CD4-positive, CD25-positive, alpha-beta regulatory T cell (primary cell): ENCODE measurements at regions not wholly inside any gene's neighbourhood (a gene's known extent, or its start where the extent isn't known, plus 50 kb on each side); places are given as distances from the start of the nearest gene placed in this dataset.
"Not testable (repeated sequence)": the region's sequence is repeated elsewhere in the genome, so short reads cannot be mapped to it uniquely, and the experiment has no call there.

ENCODE experiments used
- ATAC-seq, 2 donors: fragments of 150-1000 bp; cut with Tn5 transposase; one replicate each; pipeline ENCODE4 v1.10.0; 2021; ENCODE audit warnings: low read depth in 2 of 2, moderate number of reproducible peaks in 2 of 2, moderate library complexity in 1 of 2
- DNase-seq, 3 donors: peaks; one replicate each; pipeline versions ENCODE4 v3.0.0 to v3.0.0-alpha.2; 2012 to 2022; ENCODE audit warnings: mixed read lengths in 1 of 3
- H3K27ac ChIP-seq: one replicate; pipeline ENCODE4 v1.7.0; 2013; ENCODE audit warnings: mild to moderate bottlenecking, low read length; ENCODE audit not compliant: insufficient read depth, poor library complexity, severe bottlenecking
- H3K27me3 ChIP-seq: one replicate; pipeline ENCODE4 v1.7.0; 2013; ENCODE audit warnings: low read length; ENCODE audit not compliant: control insufficient read depth, insufficient read depth
- H3K36me3 ChIP-seq: one replicate; pipeline ENCODE4 v1.7.0; 2013; ENCODE audit warnings: mild to moderate bottlenecking, low read length, moderate library complexity; ENCODE audit not compliant: control insufficient read depth, insufficient read depth
- H3K4me1 ChIP-seq: 2 replicates; pipeline ENCODE4 v1.7.0; 2013; ENCODE audit warnings: mild to moderate bottlenecking, low read length; ENCODE audit not compliant: insufficient read depth, control insufficient read depth, poor library complexity, severe bottlenecking
- H3K4me3 ChIP-seq: one replicate; pipeline ENCODE4 v1.7.0; 2013; ENCODE audit warnings: low read depth, mild to moderate bottlenecking, low read length, moderate library complexity
- H3K9me3 ChIP-seq, 2 experiments: 1 replicate in 1 of 2; 2 replicates in 1 of 2; pipeline ENCODE4 v1.7.0; 2013; ENCODE audit warnings: low read length in 2 of 2, mild to moderate bottlenecking in 1 of 2, moderate library complexity in 1 of 2; ENCODE audit not compliant: control insufficient read depth in 2 of 2
- H3K27ac Mint-ChIP-seq, 3 donors: one replicate each; pipeline ENCODE4 v1.8.0; 2020 to 2022; ENCODE audit warnings: mild to moderate bottlenecking in 3 of 3, mixed read lengths in 3 of 3, moderate library complexity in 2 of 3
- H3K27me3 Mint-ChIP-seq: one replicate; pipeline ENCODE4 v1.8.0; 2022; ENCODE audit warnings: mild to moderate bottlenecking, mixed read lengths
- H3K36me3 Mint-ChIP-seq: one replicate; pipeline ENCODE4 v1.8.0; 2020; ENCODE audit warnings: mixed read lengths
- H3K4me1 Mint-ChIP-seq, 4 donors: one replicate each; pipeline ENCODE4 v1.8.0; 2020 to 2022; ENCODE audit warnings: mixed read lengths in 4 of 4, mild to moderate bottlenecking in 1 of 4
- H3K4me3 Mint-ChIP-seq, 4 donors: one replicate each; pipeline ENCODE4 v1.8.0; 2020 to 2022; ENCODE audit warnings: mild to moderate bottlenecking in 4 of 4, mixed read lengths in 4 of 4, moderate library complexity in 3 of 4
- H3K9me3 Mint-ChIP-seq, 7 donors: one replicate each; pipeline ENCODE4 v1.8.0; 2020 to 2022; ENCODE audit warnings: mixed read lengths in 7 of 7, mild to moderate bottlenecking in 3 of 7, moderate library complexity in 2 of 7

- no peak overlapping the region for H3K27ac Mint-ChIP-seq
- peaks cover 24% of the 10 kb centered on the region for H3K27me3 Mint-ChIP-seq
- H3K36me3 Mint-ChIP-seq, result no peaks in the 10 kb centered on the region
- ATAC-seq, result no peak
- Histone ChIP-seq H3K27me3 (no peaks in the 10 kb centered on the region), H3K9me3 (no peaks in the 10 kb centered on the region), H3K4me1 (no peaks in the 10 kb centered on the region), H3K27ac (no peak overlapping the region), H3K36me3 (no peaks in the 10 kb centered on the region), H3K4me3 (no peak overlapping the region)
- H3K9me3 Mint-ChIP-seq, result peaks cover 0 to 3% (median 0%) of the 10 kb centered on the region in 7 donors
- no peak for DNase-seq
- H3K4me3 Mint-ChIP-seq, result no peak overlapping the region
- H3K4me1 Mint-ChIP-seq, result peaks cover 0 to 8% (median 0%) of the 10 kb centered on the region in 4 donors
These were observed 72.8 kb upstream of the CACUL1 start for GRCh38 chr10:118827466-118828155.

GRCh38 chr10:118832241-118832651 lies 77.5 kb upstream of the CACUL1 start:
- no peaks in the 10 kb centered on the region for H3K4me1 ChIP-seq
- Mint-ChIP-seq H3K4me1 (peaks cover 0 to 8% (median 0%) of the 10 kb centered on the region in 4 donors), H3K36me3 (no peaks in the 10 kb centered on the region), H3K27me3 (peaks cover 24% of the 10 kb centered on the region), H3K27ac (peak overlapping the region in 1 of 3 donors; percentile 46), H3K4me3 (no peak overlapping the region), H3K9me3 (peaks cover 0 to 1% (median 0%) of the 10 kb centered on the region in 7 donors)
- H3K36me3 ChIP-seq, result no peaks in the 10 kb centered on the region
- H3K9me3 ChIP-seq, result no peaks in the 10 kb centered on the region
- no peak for DNase-seq
- H3K4me3 ChIP-seq, result no peak overlapping the region
- H3K27me3 ChIP-seq, result peaks cover 2% of the 10 kb centered on the region
- no peak overlapping the region for H3K27ac ChIP-seq
- no peak for ATAC-seq

DNA sequence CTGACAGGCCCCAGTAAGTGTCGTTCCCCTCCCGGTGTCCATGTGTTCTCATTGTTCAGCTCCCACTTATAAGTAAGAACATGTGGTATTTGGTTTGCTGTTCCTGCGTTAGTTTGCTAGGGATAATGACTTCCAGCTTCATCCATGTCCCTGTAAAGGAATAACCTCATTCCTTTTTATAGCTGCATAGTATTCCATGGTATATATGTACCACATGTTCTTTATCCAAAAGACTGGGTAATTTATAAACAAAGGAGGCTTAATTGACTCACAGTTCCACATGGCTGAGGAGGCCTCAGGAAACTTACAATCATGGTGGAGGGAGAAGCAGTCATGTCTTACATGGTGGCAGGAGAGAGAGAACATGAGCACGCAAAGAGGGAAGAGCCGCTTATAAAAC lies 79.6 kb upstream of the CACUL1 start:
- not testable (repeated sequence) for H3K9me3 ChIP-seq, ATAC-seq, H3K36me3 ChIP-seq, H3K4me1 Mint-ChIP-seq, H3K9me3 Mint-ChIP-seq, DNase-seq, H3K36me3 Mint-ChIP-seq, H3K4me3 ChIP-seq, H3K27me3 ChIP-seq, H3K4me3 Mint-ChIP-seq, H3K27ac ChIP-seq, H3K27ac Mint-ChIP-seq, H3K4me1 ChIP-seq
- H3K27me3 Mint-ChIP-seq, result peaks cover 12% of the 10 kb centered on the region

DNA sequence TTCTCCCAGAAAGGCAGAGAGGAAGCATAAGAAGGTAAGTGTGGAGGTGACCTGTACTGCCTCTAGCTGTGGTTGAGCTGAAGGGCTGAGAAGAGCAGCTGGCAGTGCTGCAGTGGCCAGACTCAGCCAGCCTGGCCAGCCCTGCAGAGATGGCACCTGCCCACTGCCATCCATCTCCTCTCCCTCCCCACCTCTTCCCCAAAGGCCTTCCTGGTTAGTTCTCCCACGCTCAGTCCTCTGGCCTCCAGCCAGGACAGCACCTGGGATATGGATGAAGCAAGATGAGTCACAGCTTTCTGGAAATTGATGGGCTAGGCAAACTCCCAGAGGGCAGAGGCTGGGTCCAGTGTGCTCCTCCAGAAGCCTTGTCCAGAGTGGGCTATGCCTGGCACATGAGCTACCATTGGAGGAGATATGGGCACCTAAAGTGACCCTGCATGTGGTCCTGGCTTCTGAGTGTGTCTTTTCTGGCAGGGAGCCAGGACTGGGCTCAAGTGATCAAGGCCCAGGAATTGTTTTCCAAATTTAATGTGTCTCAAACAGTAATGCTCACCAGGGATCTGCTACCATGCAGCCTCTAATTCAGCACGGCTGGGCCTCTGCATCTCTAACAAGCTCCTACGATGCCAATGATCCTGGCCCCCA lies 81.0 kb upstream of the CACUL1 start:
- DNase-seq (no peak), ATAC-seq (no peak)
- no peak overlapping the region for H3K27ac ChIP-seq
- H3K36me3 Mint-ChIP-seq, result no peaks in the 10 kb centered on the region
- peaks cover 12% of the 10 kb centered on the region for H3K27me3 Mint-ChIP-seq
- H3K9me3 ChIP-seq, result no peaks in the 10 kb centered on the region
- H3K27ac Mint-ChIP-seq, result no peak overlapping the region
- no peaks in the 10 kb centered on the region for H3K36me3 ChIP-seq
- no peaks in the 10 kb centered on the region for H3K9me3 Mint-ChIP-seq
- no peak overlapping the region for H3K4me3 ChIP-seq
- H3K4me1 Mint-ChIP-seq, result peaks cover 0 to 13% (median 0%) of the 10 kb centered on the region in 4 donors
- peaks cover 2% of the 10 kb centered on the region for H3K27me3 ChIP-seq
- H3K4me3 Mint-ChIP-seq, result no peak overlapping the region
- no peaks in the 10 kb centered on the region for H3K4me1 ChIP-seq

- ATAC-seq, result no peak
- H3K27ac Mint-ChIP-seq, result no peak overlapping the region
- no peak overlapping the region for H3K4me3 ChIP-seq
These were observed 83.6 kb upstream of the CACUL1 start for GRCh38 chr10:118838364-118838763.

GRCh38 chr10:118839348-118839747 lies 84.6 kb upstream of the CACUL1 start:
- Mint-ChIP-seq H3K27ac (no peak overlapping the region), H3K27me3 (no peaks in the 10 kb centered on the region), H3K36me3 (no peaks in the 10 kb centered on the region), H3K9me3 (peaks cover 0 to 2% (median 0%) of the 10 kb centered on the region in 7 donors), H3K4me1 (peaks cover 0 to 5% (median 0%) of the 10 kb centered on the region in 4 donors), H3K4me3 (no peak overlapping the region)
- H3K27me3 ChIP-seq, result no peaks in the 10 kb centered on the region
- no peak for DNase-seq
- H3K4me1 ChIP-seq, result no peaks in the 10 kb centered on the region
- H3K36me3 ChIP-seq, result no peaks in the 10 kb centered on the region
- H3K27ac ChIP-seq, result no peak overlapping the region
- no peaks in the 10 kb centered on the region for H3K9me3 ChIP-seq
- no peak for ATAC-seq
- H3K4me3 ChIP-seq, result no peak overlapping the region

More at GRCh38 chr10:118838364-118838763, 83.6 kb upstream of the CACUL1 start:
- no peak for DNase-seq
- Histone ChIP-seq H3K9me3 (no peaks in the 10 kb centered on the region), H3K4me1 (no peaks in the 10 kb centered on the region), H3K27me3 (peaks cover under 1% of the 10 kb centered on the region), H3K36me3 (no peaks in the 10 kb centered on the region), H3K27ac (no peak overlapping the region)
- no peaks in the 10 kb centered on the region for H3K27me3 Mint-ChIP-seq
- H3K4me1 Mint-ChIP-seq, result peaks cover 0 to 5% (median 0%) of the 10 kb centered on the region in 4 donors
- H3K4me3 Mint-ChIP-seq, result no peak overlapping the region
- H3K9me3 Mint-ChIP-seq, result peaks cover 0 to 2% (median 0%) of the 10 kb centered on the region in 7 donors
- H3K36me3 Mint-ChIP-seq, result no peaks in the 10 kb centered on the region

DNA sequence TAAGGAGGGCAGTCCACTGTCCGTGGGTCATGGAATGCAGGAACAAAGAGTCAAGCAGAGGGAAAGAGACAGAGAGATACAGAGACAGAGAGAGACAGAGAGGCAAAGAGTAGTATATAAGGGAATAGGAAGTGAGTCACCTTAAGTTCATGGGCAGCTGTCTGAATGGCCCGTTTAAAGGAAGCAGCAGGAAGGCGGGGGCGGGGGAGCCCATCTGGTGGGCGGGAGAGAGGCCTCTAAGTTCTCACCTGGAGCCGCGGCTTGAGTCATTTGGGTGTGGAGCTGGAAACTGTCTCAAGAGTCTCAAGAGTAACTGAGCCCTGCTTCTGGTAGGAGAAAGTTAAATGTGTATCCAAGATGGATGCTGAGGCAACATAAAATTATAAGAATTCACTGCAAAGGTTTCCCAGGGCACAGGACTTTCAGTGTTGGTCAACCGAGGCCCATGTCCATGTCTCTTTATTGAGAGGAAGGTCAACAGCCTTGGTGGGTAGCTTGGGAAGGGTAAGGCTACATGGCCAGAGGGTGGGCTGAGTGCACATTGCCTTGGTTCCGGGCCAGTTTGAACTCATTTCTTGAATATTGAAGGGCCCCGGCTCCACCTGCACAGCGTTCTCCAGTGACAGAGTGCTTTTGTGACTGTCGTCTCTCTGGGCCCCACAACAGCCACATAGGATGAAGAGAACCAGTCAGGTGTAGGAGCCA lies 85.5 kb upstream of the CACUL1 start:
- Mint-ChIP-seq H3K27me3 (peaks cover 7% of the 10 kb centered on the region), H3K9me3 (peaks cover 0 to 2% (median 0%) of the 10 kb centered on the region in 7 donors), H3K36me3 (no peaks in the 10 kb centered on the region), H3K27ac (no peak overlapping the region), H3K4me3 (no peak overlapping the region), H3K4me1 (peaks cover 0 to 5% (median 0%) of the 10 kb centered on the region in 4 donors)
- Histone ChIP-seq H3K27ac (no peak overlapping the region), H3K27me3 (no peaks in the 10 kb centered on the region), H3K4me1 (no peaks in the 10 kb centered on the region), H3K9me3 (no peaks in the 10 kb centered on the region), H3K36me3 (no peaks in the 10 kb centered on the region), H3K4me3 (no peak overlapping the region)
- DNase-seq (peak in 1 of 3 donors; percentile 49), ATAC-seq (no peak)
